ENCODE measurements at regions not wholly inside any gene's neighbourhood (a gene's known extent, or its start where the extent isn't known, plus 50 kb on each side); places are given as distances from the start of the nearest gene placed in this dataset.

- no peak overlapping the region for H3K27ac ChIP-seq (ENCODE audit: extremely low read depth, low read depth, low read length)
- BruUV-seq (replicated peaks), result no TSS peak
- DNase-seq (ENCODE audit: extremely low read depth in 1 of 4, low spot score in 3 of 4) (no peak), FAIRE-seq (no peak), ATAC-seq (no peak)
- TF ChIP-seq SMAD4 (CRISPR knock-in tag; conservative IDR thresholded peaks at IDR 0.05) (no peak), TCF7L2 (IDR thresholded peaks at IDR 0.05; ENCODE audit: low read depth, low read length) (no peak), FOXO4 (CRISPR knock-in tag; IDR thresholded peaks at IDR 0.05) (no peak), NR2C2 (CRISPR knock-in tag; IDR thresholded peaks at IDR 0.05) (no peak), NR2C2 (tag; IDR thresholded peaks at IDR 0.05) (no peak)
- H3K79me2 ChIP-seq (ENCODE audit: control insufficient read depth, insufficient read depth, low read length), result no peaks in the 10 kb centered on the region
- no peaks in the 10 kb centered on the region for H3K27me3 ChIP-seq (ENCODE audit: control insufficient read depth in 2 of 2, insufficient read depth in 2 of 2, low read length in 2 of 2)
- H3K9me3 ChIP-seq (replicated peaks; ENCODE audit: control insufficient read depth, insufficient read depth, low read depth, low read length), result no peaks in the 10 kb centered on the region
- no peak overlapping the region for H3K4me2 ChIP-seq (ENCODE audit: insufficient read depth, low read length)
- no peaks in the 10 kb centered on the region for H3K4me1 ChIP-seq (replicated peaks in 1 of 2; ENCODE audit: control insufficient read depth in 2 of 2, insufficient read depth in 2 of 2, low read length in 2 of 2)
- H3K9ac ChIP-seq (ENCODE audit: insufficient read depth in 1 of 2, low read depth in 2 of 2, low read length in 2 of 2), result no peak overlapping the region
- intact Hi-C loops (cut with micrococcal nuclease), result no loop called here
- no peaks in the 10 kb centered on the region for H4K20me1 ChIP-seq (replicated peaks; ENCODE audit: control insufficient read depth, insufficient read depth, low read length)
- H3K4me3 ChIP-seq, result no peak overlapping the region
- H3K36me3 ChIP-seq (ENCODE audit: control insufficient read depth, insufficient read depth, low read length), result no peaks in the 10 kb centered on the region
- in situ Hi-C loops (cut with MboI), result no loop called here
- CTCF ChIA-PET (ENCODE audit: low intra/inter-chr PET ratio), result no interaction called here
- no peak overlapping the region for H2AFZ ChIP-seq (ENCODE audit: low read depth, low read length)
- POLR2A ChIA-PET, result no interaction called here
- H3K9me1 ChIP-seq (ENCODE audit: control insufficient read depth, insufficient read depth, low read length), result no peaks in the 10 kb centered on the region
Observed at GRCh38 chr18:64800151-64800550, 651.3 kb upstream of the LINC00305 start.

GRCh38 chr18:64799376-64799775 is 650.5 kb upstream of the LINC00305 start:
- H2AFZ ChIP-seq (ENCODE audit: low read depth, low read length), result no peak overlapping the region
- no peak for FAIRE-seq
- no peaks in the 10 kb centered on the region for H3K36me3 ChIP-seq (ENCODE audit: control insufficient read depth, insufficient read depth, low read length)
- DNase-seq (ENCODE audit: extremely low read depth in 1 of 4, low spot score in 3 of 4), result no peak
- H3K4me1 ChIP-seq (replicated peaks in 1 of 2; ENCODE audit: control insufficient read depth in 2 of 2, insufficient read depth in 2 of 2, low read length in 2 of 2), result no peaks in the 10 kb centered on the region
- H3K4me3 ChIP-seq, result no peak overlapping the region
- H3K79me2 ChIP-seq (ENCODE audit: control insufficient read depth, insufficient read depth, low read length), result no peaks in the 10 kb centered on the region
- intact Hi-C loops (cut with micrococcal nuclease) (no loop called here), in situ Hi-C loops (cut with MboI) (no loop called here)
- no peaks in the 10 kb centered on the region for H4K20me1 ChIP-seq (replicated peaks; ENCODE audit: control insufficient read depth, insufficient read depth, low read length)
- no peaks in the 10 kb centered on the region for H3K9me3 ChIP-seq (replicated peaks; ENCODE audit: control insufficient read depth, insufficient read depth, low read depth, low read length)
- POLR2A ChIA-PET, result no interaction called here
- no peaks in the 10 kb centered on the region for H3K27me3 ChIP-seq (ENCODE audit: control insufficient read depth in 2 of 2, insufficient read depth in 2 of 2, low read length in 2 of 2)
- H3K4me2 ChIP-seq (ENCODE audit: insufficient read depth, low read length), result no peak overlapping the region
- no peak overlapping the region for H3K9ac ChIP-seq (ENCODE audit: insufficient read depth in 1 of 2, low read depth in 2 of 2, low read length in 2 of 2)
- H3K9me1 ChIP-seq (ENCODE audit: control insufficient read depth, insufficient read depth, low read length), result no peaks in the 10 kb centered on the region
- CTCF ChIA-PET (ENCODE audit: low intra/inter-chr PET ratio), result no interaction called here
- WGBS (ENCODE audit: insufficient coverage, low coverage, missing lambda C conversion rate), result 0% methylated on average over 4 of the region's 4 CpGs
- no TSS peak for BruUV-seq (replicated peaks)
- ATAC-seq, result no peak
- H3K27ac ChIP-seq (ENCODE audit: extremely low read depth, low read depth, low read length), result no peak overlapping the region
- TF ChIP-seq POLR2A (conservative IDR thresholded peaks at IDR 0.05) (no peak), ZNF431 (CRISPR knock-in tag; IDR thresholded peaks at IDR 0.05) (no peak), XRCC5 (IDR thresholded peaks at IDR 0.05; ENCODE audit: low read depth, low read length) (no peak), MLX (CRISPR knock-in tag; conservative IDR thresholded peaks at IDR 0.05) (no peak), CREB5 (CRISPR knock-in tag; IDR thresholded peaks at IDR 0.05) (no peak)
- TF ChIP-seq, protein P1, sequence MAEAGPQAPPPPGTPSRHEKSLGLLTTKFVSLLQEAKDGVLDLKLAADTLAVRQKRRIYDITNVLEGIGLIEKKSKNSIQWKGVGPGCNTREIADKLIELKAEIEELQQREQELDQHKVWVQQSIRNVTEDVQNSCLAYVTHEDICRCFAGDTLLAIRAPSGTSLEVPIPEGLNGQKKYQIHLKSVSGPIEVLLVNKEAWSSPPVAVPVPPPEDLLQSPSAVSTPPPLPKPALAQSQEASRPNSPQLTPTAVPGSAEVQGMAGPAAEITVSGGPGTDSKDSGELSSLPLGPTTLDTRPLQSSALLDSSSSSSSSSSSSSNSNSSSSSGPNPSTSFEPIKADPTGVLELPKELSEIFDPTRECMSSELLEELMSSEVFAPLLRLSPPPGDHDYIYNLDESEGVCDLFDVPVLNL (CRISPR knock-in tag; IDR thresholded peaks at IDR 0.05; ENCODE audit: low read depth), result no peak
- TF ChIP-seq, protein P2, sequence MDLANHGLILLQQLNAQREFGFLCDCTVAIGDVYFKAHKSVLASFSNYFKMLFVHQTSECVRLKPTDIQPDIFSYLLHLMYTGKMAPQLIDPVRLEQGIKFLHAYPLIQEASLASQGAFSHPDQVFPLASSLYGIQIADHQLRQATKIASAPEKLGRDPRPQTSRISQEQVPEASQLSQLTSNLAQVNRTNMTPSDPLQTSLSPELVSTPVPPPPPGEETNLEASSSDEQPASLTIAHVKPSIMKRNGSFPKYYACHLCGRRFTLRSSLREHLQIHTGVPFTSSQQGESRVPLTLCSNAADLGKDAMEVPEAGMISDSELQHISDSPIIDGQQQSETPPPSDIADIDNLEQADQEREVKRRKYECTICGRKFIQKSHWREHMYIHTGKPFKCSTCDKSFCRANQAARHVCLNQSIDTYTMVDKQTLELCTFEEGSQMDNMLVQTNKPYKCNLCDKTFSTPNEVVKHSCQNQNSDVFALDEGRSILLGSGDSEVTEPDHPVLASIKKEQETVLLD (IDR thresholded peaks at IDR 0.05), result no peak

All from K562 (cell line).